ENCODE measurements at regions not wholly inside any gene's neighbourhood (a gene's known extent, or its start where the extent isn't known, plus 50 kb on each side); places are given as distances from the start of the nearest gene placed in this dataset.

DNA sequence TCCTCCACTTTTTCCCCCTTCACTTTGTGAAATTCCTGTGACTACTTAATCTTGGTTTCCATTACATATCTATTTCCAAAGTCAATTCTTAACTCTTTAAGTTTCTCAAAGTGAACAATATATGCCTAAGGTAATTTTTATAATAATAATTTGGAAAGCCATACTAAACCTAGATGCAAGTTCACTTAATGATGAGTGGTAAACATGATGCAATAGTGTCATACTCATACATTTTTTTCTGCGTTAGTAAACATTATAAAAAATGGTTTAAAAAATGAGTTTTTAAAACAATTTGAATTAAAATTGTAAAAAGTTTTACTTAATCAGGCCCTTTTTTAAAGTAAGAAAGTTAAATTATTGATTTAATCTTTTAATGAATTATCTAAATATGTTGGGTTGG, 659.4 kb upstream of the FZD8 start:
- Histone ChIP-seq H3K4me1 (ENCODE audit: insufficient read depth, insufficient read length) (no peaks in the 10 kb centered on the region), H3K9me3 (ENCODE audit: insufficient read depth, low read length) (no peaks in the 10 kb centered on the region), H3K27me3 (ENCODE audit: insufficient read depth, insufficient read length) (no peaks in the 10 kb centered on the region), H3K36me3 (ENCODE audit: insufficient read depth, insufficient read length, low read length) (no peaks in the 10 kb centered on the region), H3K4me3 (ENCODE audit: insufficient read length, low read depth) (no peak overlapping the region), H3K9ac (ENCODE audit: insufficient read length, low read depth) (no peak overlapping the region)
- TF ChIP-seq SUZ12 (IDR thresholded peaks at IDR 0.05; ENCODE audit: extremely low read depth, insufficient read depth, insufficient read length) (no peak), ZNF274 (IDR thresholded peaks at IDR 0.05; ENCODE audit: low read depth, low read length) (no peak), YY1 (IDR thresholded peaks at IDR 0.05; ENCODE audit: insufficient read depth, insufficient read length) (no peak)
- DNase-seq (ENCODE audit: low read depth, low spot score): no peak

DNA sequence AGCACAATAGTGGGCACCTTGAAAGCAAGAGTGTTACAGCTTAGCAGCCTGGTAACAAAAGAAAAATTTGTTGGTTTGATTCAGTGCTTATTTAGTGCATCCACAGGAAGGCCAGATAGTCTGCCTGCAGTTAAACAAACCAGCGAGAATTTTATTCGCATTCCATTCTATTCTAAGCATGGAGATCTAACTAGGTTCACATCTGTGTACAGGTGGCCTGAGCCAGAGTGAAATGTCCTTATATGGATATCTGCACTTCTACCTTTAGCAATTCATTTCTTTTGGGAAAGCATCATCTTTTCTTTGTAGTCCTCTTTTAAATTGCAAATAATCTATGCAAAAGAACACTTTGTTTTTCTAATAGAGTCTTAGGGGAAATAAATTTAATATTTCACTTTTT, 659.0 kb upstream of the FZD8 start:
- H3K27me3 ChIP-seq (ENCODE audit: insufficient read depth, insufficient read length): no peaks in the 10 kb centered on the region
- no peaks in the 10 kb centered on the region for H3K9me3 ChIP-seq (ENCODE audit: insufficient read depth, low read length)
- H3K36me3 ChIP-seq (ENCODE audit: insufficient read depth, insufficient read length, low read length): no peaks in the 10 kb centered on the region
- no peak overlapping the region for H3K4me3 ChIP-seq (ENCODE audit: insufficient read length, low read depth)
- no peak overlapping the region for H3K9ac ChIP-seq (ENCODE audit: insufficient read length, low read depth)
- no peak for DNase-seq (ENCODE audit: low read depth, low spot score)
- H3K4me1 ChIP-seq (ENCODE audit: insufficient read depth, insufficient read length): no peaks in the 10 kb centered on the region
- no peak for TF ChIP-seq ZNF274 (IDR thresholded peaks at IDR 0.05; ENCODE audit: low read depth, low read length)
- TF ChIP-seq SUZ12 (IDR thresholded peaks at IDR 0.05; ENCODE audit: extremely low read depth, insufficient read depth, insufficient read length): no peak
- no peak for TF ChIP-seq YY1 (IDR thresholded peaks at IDR 0.05; ENCODE audit: insufficient read depth, insufficient read length)

DNA sequence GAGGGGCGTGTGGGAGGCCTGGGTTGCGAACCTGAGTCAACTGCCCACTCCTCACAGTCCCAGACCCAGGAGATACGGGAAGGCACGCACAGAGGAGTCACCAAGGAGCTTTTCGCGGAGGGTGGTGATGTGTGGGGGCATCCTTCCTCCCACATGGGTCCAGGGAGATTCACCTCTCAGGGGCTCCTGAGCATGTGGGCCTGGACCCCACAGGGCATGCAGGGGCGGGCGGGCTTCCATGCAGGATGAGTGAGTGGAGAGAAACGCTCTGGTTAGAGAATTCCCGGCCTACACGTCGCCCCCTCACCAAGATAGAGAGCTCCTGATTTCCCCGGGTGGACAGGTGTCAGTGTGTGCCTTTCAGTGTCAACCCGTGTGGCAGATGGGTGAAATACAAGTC, 641.7 kb upstream of the FZD8 start:
- Histone ChIP-seq H3K36me3 (ENCODE audit: insufficient read depth, insufficient read length, low read length) (no peaks in the 10 kb centered on the region), H3K4me1 (ENCODE audit: insufficient read depth, insufficient read length) (no peaks in the 10 kb centered on the region), H3K27me3 (ENCODE audit: insufficient read depth, insufficient read length) (no peaks in the 10 kb centered on the region), H3K9me3 (ENCODE audit: insufficient read depth, low read length) (no peaks in the 10 kb centered on the region), H3K4me3 (ENCODE audit: insufficient read length, low read depth) (no peak overlapping the region), H3K9ac (ENCODE audit: insufficient read length, low read depth) (no peak overlapping the region)
- no peak for DNase-seq (ENCODE audit: low read depth, low spot score)
- TF ChIP-seq SUZ12 (IDR thresholded peaks at IDR 0.05; ENCODE audit: extremely low read depth, insufficient read depth, insufficient read length) (no peak), ZNF274 (IDR thresholded peaks at IDR 0.05; ENCODE audit: low read depth, low read length) (no peak), YY1 (IDR thresholded peaks at IDR 0.05; ENCODE audit: insufficient read depth, insufficient read length) (no peak)

DNA sequence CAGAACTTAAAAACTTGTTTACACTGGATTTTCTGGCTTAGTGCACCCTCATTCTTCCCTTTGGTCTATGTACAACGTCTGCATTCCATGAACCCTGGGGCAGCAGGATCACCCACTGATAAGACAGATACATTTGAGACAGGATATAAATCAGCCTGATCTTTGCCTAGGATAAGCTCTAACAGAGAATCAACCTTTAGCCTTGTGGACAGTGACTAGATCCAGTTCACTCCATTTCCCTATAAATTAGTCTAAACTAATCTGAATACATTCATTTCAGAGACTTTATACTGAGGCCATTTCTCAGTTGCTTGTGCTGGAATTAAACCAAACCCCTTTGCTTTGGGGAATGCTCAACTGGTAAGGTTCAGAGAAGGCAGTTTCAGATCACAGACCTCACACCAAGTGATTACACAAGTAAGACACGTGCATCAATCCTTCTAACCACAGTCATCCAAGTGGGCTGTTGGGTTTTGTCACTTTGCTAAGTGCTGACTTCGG, 639.8 kb upstream of the FZD8 start:
- Histone ChIP-seq H3K4me3 (ENCODE audit: insufficient read length, low read depth) (no peak overlapping the region), H3K4me1 (ENCODE audit: insufficient read depth, insufficient read length) (no peaks in the 10 kb centered on the region), H3K27me3 (ENCODE audit: insufficient read depth, insufficient read length) (no peaks in the 10 kb centered on the region), H3K9ac (ENCODE audit: insufficient read length, low read depth) (no peak overlapping the region), H3K9me3 (ENCODE audit: insufficient read depth, low read length) (no peaks in the 10 kb centered on the region), H3K36me3 (ENCODE audit: insufficient read depth, insufficient read length, low read length) (no peaks in the 10 kb centered on the region)
- TF ChIP-seq YY1 (IDR thresholded peaks at IDR 0.05; ENCODE audit: insufficient read depth, insufficient read length): no peak
- no peak for TF ChIP-seq ZNF274 (IDR thresholded peaks at IDR 0.05; ENCODE audit: low read depth, low read length)
- no peak for TF ChIP-seq SUZ12 (IDR thresholded peaks at IDR 0.05; ENCODE audit: extremely low read depth, insufficient read depth, insufficient read length)
- DNase-seq (ENCODE audit: low read depth, low spot score): no peak

DNA sequence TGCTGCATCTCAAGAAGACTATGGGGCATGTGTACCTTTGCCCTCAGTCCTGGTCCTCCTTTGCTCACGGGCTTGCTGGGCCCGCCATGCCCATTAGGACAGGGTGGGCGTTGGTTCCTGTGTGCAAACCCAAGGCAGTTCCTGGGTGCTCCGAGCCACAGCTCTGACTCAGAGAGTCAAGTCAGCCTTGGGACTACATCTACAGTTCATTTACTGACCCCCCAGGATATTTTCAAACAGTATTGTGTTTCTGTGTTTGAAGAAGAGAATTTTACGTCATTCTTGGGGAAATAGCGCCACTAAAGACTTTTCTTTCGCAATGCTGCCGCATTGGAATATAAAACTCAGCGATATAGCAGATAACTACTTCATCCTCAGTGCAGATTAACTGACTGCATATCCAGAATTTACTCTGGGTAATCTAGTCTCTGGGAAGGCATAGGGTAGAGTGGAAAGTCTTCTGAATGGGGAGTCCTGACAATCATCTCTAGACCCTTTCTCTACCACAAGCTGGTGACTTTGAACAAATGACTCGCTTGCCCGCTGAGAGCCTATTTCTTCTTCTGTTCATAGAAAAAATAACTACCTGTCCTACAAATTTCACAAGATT, 638.9 kb upstream of the FZD8 start:
- Histone ChIP-seq H3K36me3 (ENCODE audit: insufficient read depth, insufficient read length, low read length) (no peaks in the 10 kb centered on the region), H3K4me3 (ENCODE audit: insufficient read length, low read depth) (no peak overlapping the region), H3K4me1 (ENCODE audit: insufficient read depth, insufficient read length) (no peaks in the 10 kb centered on the region), H3K9ac (ENCODE audit: insufficient read length, low read depth) (no peak overlapping the region), H3K27me3 (ENCODE audit: insufficient read depth, insufficient read length) (no peaks in the 10 kb centered on the region), H3K9me3 (ENCODE audit: insufficient read depth, low read length) (no peaks in the 10 kb centered on the region)
- no peak for DNase-seq (ENCODE audit: low read depth, low spot score)
- TF ChIP-seq YY1 (IDR thresholded peaks at IDR 0.05; ENCODE audit: insufficient read depth, insufficient read length) (no peak), SUZ12 (IDR thresholded peaks at IDR 0.05; ENCODE audit: extremely low read depth, insufficient read depth, insufficient read length) (no peak), ZNF274 (IDR thresholded peaks at IDR 0.05; ENCODE audit: low read depth, low read length) (no peak)

DNA sequence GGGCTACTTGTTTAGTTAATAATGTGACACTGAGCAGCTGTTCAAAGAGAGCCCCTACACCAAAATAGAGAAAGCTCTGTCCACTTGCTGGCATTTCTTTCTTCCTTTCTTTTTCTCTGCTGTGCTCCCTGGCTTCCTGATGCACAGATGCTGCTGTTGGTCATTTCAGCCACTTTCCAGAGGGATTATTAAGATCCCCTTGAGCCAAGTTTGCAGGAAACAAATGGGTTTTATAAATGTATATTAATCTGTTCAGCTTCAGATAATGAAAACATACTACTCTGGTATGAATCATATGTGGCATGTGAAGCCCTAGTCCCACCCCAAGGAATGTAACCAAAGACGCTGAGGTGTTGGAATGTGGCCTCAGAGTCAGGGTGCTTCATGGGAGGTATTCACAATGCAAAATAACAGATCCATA, 638.2 kb upstream of the FZD8 start:
- no peaks in the 10 kb centered on the region for H3K4me1 ChIP-seq (ENCODE audit: insufficient read depth, insufficient read length)
- no peak for DNase-seq (ENCODE audit: low read depth, low spot score)
- no peaks in the 10 kb centered on the region for H3K9me3 ChIP-seq (ENCODE audit: insufficient read depth, low read length)
- no peak overlapping the region for H3K9ac ChIP-seq (ENCODE audit: insufficient read length, low read depth)
- H3K27me3 ChIP-seq (ENCODE audit: insufficient read depth, insufficient read length): no peaks in the 10 kb centered on the region
- no peaks in the 10 kb centered on the region for H3K36me3 ChIP-seq (ENCODE audit: insufficient read depth, insufficient read length, low read length)
- no peak for TF ChIP-seq SUZ12 (IDR thresholded peaks at IDR 0.05; ENCODE audit: extremely low read depth, insufficient read depth, insufficient read length)
- no peak for TF ChIP-seq YY1 (IDR thresholded peaks at IDR 0.05; ENCODE audit: insufficient read depth, insufficient read length)
- no peak for TF ChIP-seq ZNF274 (IDR thresholded peaks at IDR 0.05; ENCODE audit: low read depth, low read length)
- no peak overlapping the region for H3K4me3 ChIP-seq (ENCODE audit: insufficient read length, low read depth)

DNA sequence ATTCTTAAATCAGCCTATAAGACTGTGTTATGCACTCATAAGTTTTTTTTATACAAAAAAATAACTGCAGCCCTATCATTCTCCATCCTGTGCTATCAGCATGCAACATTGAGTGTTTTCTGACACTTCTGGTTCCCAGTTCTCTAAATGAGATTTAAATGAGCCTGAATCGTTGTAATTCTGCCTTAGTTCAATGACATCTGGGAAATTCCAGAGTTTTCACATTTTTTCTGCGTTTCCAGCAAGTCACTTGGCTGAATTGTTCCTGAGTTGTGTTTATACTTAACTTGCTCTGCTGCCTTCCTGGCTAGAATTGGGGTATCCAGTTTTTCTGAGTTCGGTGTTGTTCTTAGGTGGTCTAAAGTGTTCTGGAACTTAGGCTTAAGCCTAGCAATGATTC, 636.1 kb upstream of the FZD8 start:
- DNase-seq (ENCODE audit: low read depth, low spot score): no peak
- no peak overlapping the region for H3K4me3 ChIP-seq (ENCODE audit: insufficient read length, low read depth)
- no peak overlapping the region for H3K9ac ChIP-seq (ENCODE audit: insufficient read length, low read depth)
- H3K27me3 ChIP-seq (ENCODE audit: insufficient read depth, insufficient read length): no peaks in the 10 kb centered on the region
- no peak for TF ChIP-seq YY1 (IDR thresholded peaks at IDR 0.05; ENCODE audit: insufficient read depth, insufficient read length)
- H3K4me1 ChIP-seq (ENCODE audit: insufficient read depth, insufficient read length): no peaks in the 10 kb centered on the region
- no peaks in the 10 kb centered on the region for H3K36me3 ChIP-seq (ENCODE audit: insufficient read depth, insufficient read length, low read length)
- H3K9me3 ChIP-seq (ENCODE audit: insufficient read depth, low read length): no peaks in the 10 kb centered on the region

Measured in NT2/D1 (cell line).